GM21529 (cell line): ENCODE measurements at regions not wholly inside any gene's neighbourhood (a gene's known extent, or its start where the extent isn't known, plus 50 kb on each side); places are given as distances from the start of the nearest gene placed in this dataset.
A peak's percentile ranks its signal among the peaks of the same experiment; 100 is the strongest.

Source experiments
- ATAC-seq: cut with Tn5 transposase; IDR thresholded peaks from one replicate; pipeline ENCODE4 v1.9.1; 2021; ENCODE audit not compliant: unreplicated experiment

DNA sequence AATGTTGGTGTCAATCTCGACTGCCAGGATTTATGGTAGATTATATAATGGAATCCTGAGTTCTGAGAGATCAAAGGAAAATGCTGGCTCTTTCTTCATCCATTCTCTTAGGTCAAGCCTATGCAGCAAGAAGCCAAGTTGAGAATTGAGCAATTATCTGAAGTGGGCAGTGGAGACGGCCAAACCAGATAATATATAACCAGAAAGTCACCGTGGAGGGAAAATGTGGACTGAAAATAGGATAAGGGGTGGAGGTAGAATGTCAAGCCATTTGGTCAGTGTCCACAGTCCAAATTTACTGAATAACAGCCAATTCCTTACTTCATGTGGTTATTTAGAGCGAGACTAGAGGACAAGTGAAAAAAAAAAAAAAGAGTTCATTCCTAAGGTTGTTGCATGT is 107.8 kb upstream of the ESR1 start:
- no peak for ATAC-seq

DNA sequence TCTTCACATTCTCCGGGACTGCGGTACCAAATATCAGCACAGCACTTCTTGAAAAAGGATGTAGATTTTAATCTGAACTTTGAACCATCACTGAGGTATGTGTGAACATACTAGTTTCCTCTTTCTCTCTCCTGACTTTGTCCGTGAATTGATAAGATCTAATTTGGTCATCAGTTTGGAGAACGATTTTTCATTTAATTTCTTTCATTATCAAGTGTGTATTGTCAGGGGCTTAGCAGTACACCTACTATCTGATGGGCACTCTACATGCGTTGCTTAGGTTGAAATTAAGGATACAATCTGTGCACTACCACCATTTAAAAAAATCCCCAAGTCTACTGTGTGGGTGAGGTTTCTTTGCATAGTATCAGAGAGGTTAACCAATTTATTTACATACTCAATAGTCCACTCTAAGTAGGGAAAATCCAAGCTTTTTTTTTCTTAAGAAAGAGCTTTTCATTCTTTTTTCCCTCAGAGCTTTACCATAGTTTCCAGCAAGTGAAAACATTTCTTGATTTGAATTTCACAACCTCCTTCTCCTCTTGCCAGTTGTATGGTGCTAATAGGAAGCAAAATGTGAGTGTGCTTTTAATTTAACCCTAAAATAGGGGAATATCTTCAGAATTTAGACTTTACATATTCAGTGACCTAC is 105.4 kb upstream of the ESR1 start:
- ATAC-seq, result peak; percentile 82

DNA sequence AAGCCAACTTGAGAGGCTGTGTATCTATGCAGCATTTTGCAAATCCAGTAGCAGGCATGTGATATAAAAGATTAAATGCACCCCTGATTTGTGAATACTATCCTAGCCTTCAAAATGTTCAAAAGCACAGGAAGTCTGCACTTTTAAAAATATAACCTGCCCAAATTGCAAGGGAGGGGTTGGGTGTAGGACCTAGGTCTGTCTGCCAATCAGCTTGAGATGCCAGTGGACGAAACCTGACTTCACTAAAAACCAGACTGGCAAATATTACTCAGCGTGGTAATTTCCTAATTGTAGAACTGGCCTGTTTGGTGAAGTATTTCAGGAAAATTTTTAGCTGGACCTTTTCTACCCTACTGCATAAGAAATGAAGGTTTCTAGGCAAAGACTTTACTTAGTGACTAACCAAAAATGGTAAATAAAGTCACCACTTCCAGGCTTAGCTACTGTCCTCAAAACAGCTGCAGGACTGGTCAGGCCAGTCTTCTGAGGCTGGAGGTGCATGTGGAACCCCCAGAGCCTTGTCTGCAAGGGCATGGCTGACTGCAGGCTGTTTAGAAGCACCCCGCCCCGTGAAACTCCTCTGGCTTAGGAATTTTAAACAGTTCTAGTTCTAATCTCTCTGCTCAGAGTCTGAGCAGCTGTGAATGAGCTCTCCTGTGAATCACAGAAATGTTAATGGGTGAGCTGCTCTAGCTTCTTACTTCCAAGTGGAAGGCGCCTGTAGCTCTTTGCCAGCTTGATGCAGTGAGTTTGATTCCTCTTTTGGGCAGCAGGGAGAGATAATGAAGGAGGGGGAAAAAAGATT is 104.4 kb upstream of the ESR1 start:
- ATAC-seq, result peak; percentile 48

- ATAC-seq, result no peak
Measured at GRCh38 chr6:151704383-151704782, 103.1 kb upstream of the ESR1 start.

- no peak for ATAC-seq
Measured at GRCh38 chr6:151705993-151706733, 101.3 kb upstream of the ESR1 start.

DNA sequence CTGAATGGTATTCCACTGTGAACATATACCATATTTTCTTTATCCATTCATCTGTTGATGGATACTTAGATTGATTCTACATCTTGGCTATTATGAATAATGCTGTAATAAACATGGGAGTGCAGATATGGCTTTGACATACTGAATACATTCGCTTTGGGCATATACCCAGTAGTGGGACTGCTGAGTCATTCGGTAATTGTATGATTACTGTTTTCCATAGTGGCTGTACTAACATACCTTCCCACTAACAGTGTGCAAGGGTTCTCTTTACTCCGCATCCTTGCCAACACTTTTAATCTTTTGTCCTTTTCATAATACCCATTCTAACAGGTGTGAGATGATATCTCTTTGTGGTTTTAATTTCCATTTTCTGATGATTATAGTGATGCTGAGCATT is 98.2 kb upstream of the ESR1 start:
- ATAC-seq, result no peak

DNA sequence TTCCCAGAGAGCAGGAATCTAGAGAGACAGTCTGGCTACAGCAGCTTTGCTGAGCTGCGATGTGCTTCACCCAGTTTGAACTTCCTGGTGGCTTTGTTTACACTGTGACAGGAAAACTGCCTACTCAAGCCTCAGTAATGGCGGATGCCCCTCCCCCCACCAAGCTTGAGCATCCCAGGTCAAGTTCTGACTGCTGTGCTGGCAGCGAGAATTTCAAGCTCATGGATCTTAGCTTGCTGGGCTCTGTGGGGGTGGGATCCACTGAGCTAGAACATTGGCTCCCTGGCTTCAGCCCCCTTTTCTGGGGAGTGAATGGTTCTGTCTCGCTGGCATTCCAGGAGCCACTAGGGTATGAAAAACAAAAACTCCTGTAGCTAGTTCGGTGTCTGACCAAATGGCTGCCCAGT is 91.0 kb upstream of the ESR1 start:
- ATAC-seq, result no peak

DNA sequence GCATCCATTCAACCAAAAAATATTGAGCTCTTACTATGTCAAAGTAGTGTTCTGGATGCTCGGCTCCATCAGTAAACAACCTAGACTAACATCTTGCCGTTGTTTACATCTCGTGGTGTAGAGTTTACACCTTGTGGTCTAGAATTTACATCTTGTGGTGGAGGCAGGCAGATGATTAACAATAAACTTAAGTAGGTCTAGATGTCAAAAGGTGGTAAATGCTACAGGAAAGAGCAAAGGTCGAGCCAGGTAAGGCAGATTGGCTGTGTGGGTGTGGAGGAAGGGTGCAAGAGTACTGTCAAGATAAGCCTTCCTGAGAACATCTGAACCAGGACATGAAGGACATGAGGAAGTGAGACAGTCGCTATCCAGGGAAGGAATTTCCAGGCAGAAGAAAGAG is 88.4 kb upstream of the ESR1 start:
- ATAC-seq, result no peak

DNA sequence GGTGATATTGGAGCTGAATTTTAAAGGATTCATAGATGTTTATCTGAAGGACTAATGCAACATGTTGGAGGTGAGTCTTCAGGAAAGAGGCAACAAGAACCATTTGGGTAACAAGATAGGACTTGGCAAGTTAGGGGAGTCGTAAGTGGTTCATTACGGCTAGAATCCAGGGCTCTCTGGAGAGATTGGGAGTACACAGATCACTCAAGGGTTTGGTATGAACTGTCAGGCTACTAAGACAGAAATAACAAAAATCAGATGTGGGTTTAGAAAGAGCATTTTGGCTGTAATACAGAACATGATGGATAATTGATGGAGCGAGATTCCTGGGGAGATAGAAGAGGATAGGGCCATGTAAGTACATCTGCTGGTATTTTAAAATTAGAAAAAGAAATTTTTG is 86.3 kb upstream of the ESR1 start:
- no peak for ATAC-seq

DNA sequence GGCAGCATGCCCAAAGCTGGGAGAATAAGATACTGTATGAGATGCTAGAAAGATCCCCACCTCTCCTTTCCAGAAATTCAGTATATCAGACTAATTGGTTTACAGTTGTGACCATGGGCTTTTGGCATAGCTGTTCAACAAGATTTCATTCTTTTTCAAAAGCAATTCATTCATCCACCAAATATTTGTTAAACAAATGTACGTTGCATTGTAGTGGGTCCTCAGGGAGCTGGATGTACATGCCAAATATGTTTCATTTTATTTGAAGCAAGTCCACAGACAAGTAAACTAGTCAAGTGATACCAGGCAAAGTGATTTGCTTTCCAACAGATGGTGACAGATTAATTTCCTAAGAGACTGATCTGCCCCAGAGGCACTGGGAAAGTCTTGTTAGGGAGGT is 85.8 kb upstream of the ESR1 start:
- no peak for ATAC-seq

GRCh38 chr6:151722342-151722741 is 85.1 kb upstream of the ESR1 start:
- no peak for ATAC-seq

GRCh38 chr6:151723152-151723551 is 84.3 kb upstream of the ESR1 start:
- peak; percentile 90 for ATAC-seq

DNA sequence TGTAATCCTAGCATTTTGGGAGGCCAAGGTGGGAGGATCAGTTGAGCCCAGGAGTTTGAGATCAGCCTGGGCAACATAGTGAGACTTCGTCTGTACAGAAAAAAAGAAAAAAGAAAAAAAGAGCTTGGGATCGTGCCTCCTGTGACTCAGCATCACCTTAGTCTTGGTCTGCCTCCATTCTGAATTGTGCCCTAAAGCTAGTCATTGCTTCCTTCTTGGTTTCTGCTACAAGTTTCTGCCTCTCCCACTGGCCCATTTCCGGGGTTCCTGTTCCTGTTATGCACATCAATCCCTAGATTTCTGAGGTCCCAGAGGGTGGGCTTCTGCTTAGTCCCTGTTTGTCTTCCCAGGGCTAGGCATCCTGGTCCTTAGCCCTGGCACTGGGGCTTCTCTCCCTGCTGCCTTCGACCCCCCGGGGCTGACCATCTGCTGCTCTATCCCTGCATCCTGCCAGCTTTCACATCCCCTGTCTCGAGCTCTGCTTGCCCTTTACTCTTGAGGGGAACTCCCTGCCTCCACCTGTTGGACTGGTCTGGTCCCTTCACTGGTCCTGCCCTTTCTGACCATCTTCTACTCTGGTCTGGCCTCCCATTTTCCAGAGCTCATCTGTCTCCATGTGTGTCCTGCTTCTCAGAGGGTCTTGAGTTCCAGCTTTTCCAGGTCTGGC is 77.5 kb upstream of the ESR1 start:
- no peak for ATAC-seq

GRCh38 chr6:151730496-151730870 is 77.0 kb upstream of the ESR1 start:
- no peak for ATAC-seq

DNA sequence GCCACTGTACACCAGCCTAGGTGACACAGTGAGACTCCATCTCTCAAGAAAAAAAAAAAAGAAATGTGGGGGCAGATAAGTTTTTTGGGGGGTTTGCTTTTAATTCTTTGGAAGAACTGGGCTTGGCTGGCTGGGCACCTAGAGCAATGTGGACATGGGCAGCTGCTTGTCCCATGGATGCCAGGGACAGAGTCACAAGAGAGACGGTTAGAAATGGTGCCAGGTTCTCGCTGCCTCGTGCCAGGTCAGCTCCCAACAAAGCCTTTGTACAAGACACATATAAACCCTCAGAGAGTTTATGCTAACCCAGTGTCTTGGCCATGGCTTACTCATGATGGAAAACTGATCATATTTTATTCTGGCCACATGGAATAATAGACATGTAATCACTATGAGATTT is 76.2 kb upstream of the ESR1 start:
- no peak for ATAC-seq

DNA sequence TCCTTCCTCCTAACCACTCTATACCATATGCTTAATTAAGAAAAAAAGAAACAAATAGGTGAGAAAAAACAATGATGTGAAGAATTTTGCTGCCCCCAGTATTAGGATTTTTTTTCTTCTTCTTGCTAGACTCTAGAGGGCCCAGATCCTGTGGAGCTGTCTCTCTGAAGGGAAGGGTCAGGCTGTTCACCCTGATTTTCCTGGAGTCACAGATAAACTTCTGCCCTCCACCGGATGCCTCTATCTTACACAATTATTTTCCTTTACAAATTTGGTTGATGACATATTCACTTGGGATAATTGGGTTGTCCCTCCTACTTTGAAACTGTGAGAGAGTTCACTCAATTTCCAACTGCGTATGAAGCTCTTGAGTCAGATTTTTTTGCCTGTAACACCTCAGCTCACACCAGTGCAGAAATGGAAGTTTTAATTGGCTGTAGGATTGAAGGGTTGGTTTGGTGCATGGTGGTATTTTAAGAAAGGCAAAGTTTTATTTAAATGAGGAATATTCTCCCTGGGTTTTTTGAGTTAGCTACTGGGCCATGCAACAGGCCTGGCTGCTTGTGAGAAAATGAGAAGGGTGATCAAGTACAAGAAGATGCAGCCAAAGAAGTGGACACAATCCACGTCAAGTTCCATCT is 73.7 kb upstream of the ESR1 start:
- no peak for ATAC-seq

GRCh38 chr6:151738267-151738666 is 69.2 kb upstream of the ESR1 start:
- ATAC-seq, result no peak

GRCh38 chr6:151738960-151739359 is 68.5 kb upstream of the ESR1 start:
- no peak for ATAC-seq

DNA sequence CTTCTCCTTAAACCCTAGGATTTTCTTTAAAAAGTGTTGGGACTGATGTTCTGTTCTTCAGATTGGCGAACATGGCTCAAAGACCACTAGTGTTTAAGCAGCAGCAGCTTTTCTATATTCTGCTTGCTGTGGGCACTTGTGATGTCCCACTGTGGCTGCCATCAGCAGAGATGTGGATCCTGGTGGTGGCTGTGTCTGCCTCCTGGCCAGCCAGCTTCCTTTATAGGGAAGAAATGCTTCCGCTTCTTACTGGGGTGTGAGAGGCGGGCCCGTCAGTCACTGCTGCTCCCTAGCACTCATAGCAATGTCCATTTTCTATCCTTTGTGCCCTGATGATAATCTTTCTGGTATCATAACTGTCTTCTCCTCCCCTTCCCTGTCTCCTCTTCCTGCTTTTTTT is 66.7 kb upstream of the ESR1 start:
- ATAC-seq, result no peak

DNA sequence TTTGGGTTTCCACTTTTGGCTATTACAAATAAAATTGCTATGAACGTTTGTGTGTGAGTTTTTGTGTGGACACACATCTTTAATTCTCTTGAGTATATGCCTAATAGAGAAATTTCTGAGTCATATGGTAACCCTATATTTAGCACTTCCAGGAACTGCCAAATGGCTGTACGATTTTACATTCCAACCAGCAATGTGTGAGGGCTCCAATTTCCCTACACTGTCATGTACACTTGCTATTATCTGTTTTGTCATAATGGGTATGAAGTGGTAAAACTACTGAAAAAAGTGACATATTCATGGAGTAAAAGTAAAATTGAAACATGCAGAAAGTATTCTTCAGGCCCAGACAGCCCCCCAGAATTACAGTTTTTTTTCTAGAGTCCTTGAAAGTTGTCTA is 59.6 kb upstream of the ESR1 start:
- no peak for ATAC-seq

DNA sequence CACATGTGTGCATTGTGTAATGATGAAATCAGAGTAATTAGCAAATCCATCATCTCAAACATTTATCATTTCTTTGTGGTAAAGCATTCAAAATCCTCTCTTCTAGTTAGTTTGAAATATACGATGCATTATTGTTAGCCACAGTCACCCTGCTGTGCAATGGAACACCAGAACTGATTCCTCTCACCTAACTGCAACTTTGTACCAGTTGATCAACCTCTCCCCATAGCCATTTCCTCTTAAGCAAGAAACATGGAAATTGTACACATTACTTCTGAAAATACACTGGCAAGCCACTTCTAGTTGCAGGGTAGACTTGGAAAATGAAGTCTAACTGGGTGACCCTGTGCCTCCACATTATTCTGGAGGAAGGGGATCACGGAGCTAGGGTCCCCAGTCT is 58.1 kb upstream of the ESR1 start:
- no peak for ATAC-seq
